ENCODE measurements at regions not wholly inside any gene's neighbourhood (a gene's known extent, or its start where the extent isn't known, plus 50 kb on each side); places are given as distances from the start of the nearest gene placed in this dataset.

- H4K20me1 ChIP-seq (ENCODE audit: insufficient read depth, low read length): no peaks in the 10 kb centered on the region
- no peaks in the 10 kb centered on the region for H3K79me2 ChIP-seq (ENCODE audit: low read length)
- H3K9me3 ChIP-seq (ENCODE audit: insufficient read depth, low read length): no peaks in the 10 kb centered on the region
- no peak overlapping the region for H3K4me2 ChIP-seq (ENCODE audit: low read length)
- H3K9ac ChIP-seq (ENCODE audit: low read length): no peak overlapping the region
- no peaks in the 10 kb centered on the region for H3K4me1 ChIP-seq (ENCODE audit: low read length)
- H3K4me3 ChIP-seq (ENCODE audit: low read length): no peak overlapping the region
- no peak overlapping the region for H3K27ac ChIP-seq (ENCODE audit: low read length)
- H2AFZ ChIP-seq (ENCODE audit: low read depth, low read length): no peak overlapping the region
- TF ChIP-seq CTCF (IDR thresholded peaks at IDR 0.05; ENCODE audit: low read depth, low read length): no peak
- TF ChIP-seq EZH2phosphoT487 (IDR thresholded peaks at IDR 0.05; ENCODE audit: low read depth): no peak
- H3K27me3 ChIP-seq (ENCODE audit: low read depth, low read length): peaks cover 14% of the 10 kb centered on the region
- H3K36me3 ChIP-seq (replicated peaks; ENCODE audit: low read depth, low read length): no peaks in the 10 kb centered on the region
Observed at GRCh38 chr2:63668000-63668399, 79.2 kb downstream of the MDH1 start.

GRCh38 chr2:63668466-63668865 is 79.7 kb downstream of the MDH1 start:
- H3K27me3 ChIP-seq (ENCODE audit: low read depth, low read length): peaks cover 14% of the 10 kb centered on the region
- H3K4me3 ChIP-seq (ENCODE audit: low read length): no peak overlapping the region
- H2AFZ ChIP-seq (ENCODE audit: low read depth, low read length): no peak overlapping the region
- H3K4me2 ChIP-seq (ENCODE audit: low read length): no peak overlapping the region
- no peaks in the 10 kb centered on the region for H3K36me3 ChIP-seq (replicated peaks; ENCODE audit: low read depth, low read length)
- no peak overlapping the region for H3K27ac ChIP-seq (ENCODE audit: low read length)
- H3K9ac ChIP-seq (ENCODE audit: low read length): no peak overlapping the region
- H3K4me1 ChIP-seq (ENCODE audit: low read length): no peaks in the 10 kb centered on the region
- no peaks in the 10 kb centered on the region for H4K20me1 ChIP-seq (ENCODE audit: insufficient read depth, low read length)
- TF ChIP-seq EZH2phosphoT487 (IDR thresholded peaks at IDR 0.05; ENCODE audit: low read depth) (no peak), CTCF (IDR thresholded peaks at IDR 0.05; ENCODE audit: low read depth, low read length) (no peak)
- no peaks in the 10 kb centered on the region for H3K79me2 ChIP-seq (ENCODE audit: low read length)
- H3K9me3 ChIP-seq (ENCODE audit: insufficient read depth, low read length): no peaks in the 10 kb centered on the region

- no peaks in the 10 kb centered on the region for H3K36me3 ChIP-seq (replicated peaks; ENCODE audit: low read depth, low read length)
- no peaks in the 10 kb centered on the region for H3K79me2 ChIP-seq (ENCODE audit: low read length)
- H3K4me1 ChIP-seq (ENCODE audit: low read length): no peaks in the 10 kb centered on the region
- H3K9me3 ChIP-seq (ENCODE audit: insufficient read depth, low read length): no peaks in the 10 kb centered on the region
- H3K9ac ChIP-seq (ENCODE audit: low read length): no peak overlapping the region
- H3K27me3 ChIP-seq (ENCODE audit: low read depth, low read length): peaks cover 12% of the 10 kb centered on the region
- no peak overlapping the region for H3K27ac ChIP-seq (ENCODE audit: low read length)
- H3K4me3 ChIP-seq (ENCODE audit: low read length): no peak overlapping the region
- no peaks in the 10 kb centered on the region for H4K20me1 ChIP-seq (ENCODE audit: insufficient read depth, low read length)
- TF ChIP-seq EZH2phosphoT487 (IDR thresholded peaks at IDR 0.05; ENCODE audit: low read depth) (no peak), CTCF (IDR thresholded peaks at IDR 0.05; ENCODE audit: low read depth, low read length) (no peak)
- H2AFZ ChIP-seq (ENCODE audit: low read depth, low read length): no peak overlapping the region
- H3K4me2 ChIP-seq (ENCODE audit: low read length): no peak overlapping the region
Observed at GRCh38 chr2:63669596-63669995, 80.8 kb downstream of the MDH1 start.

GRCh38 chr2:63673865-63674533 is 85.2 kb downstream of the MDH1 start:
- Histone ChIP-seq H3K4me2 (ENCODE audit: low read length) (no peak overlapping the region), H3K4me3 (ENCODE audit: low read length) (no peak overlapping the region), H3K9ac (ENCODE audit: low read length) (no peak overlapping the region), H3K27me3 (ENCODE audit: low read depth, low read length) (peaks cover 7% of the 10 kb centered on the region), H3K36me3 (replicated peaks; ENCODE audit: low read depth, low read length) (no peaks in the 10 kb centered on the region), H3K9me3 (ENCODE audit: insufficient read depth, low read length) (no peaks in the 10 kb centered on the region), H3K4me1 (ENCODE audit: low read length) (peaks cover 9% of the 10 kb centered on the region), H3K79me2 (ENCODE audit: low read length) (no peaks in the 10 kb centered on the region), H3K27ac (ENCODE audit: low read length) (no peak overlapping the region), H2AFZ (ENCODE audit: low read depth, low read length) (no peak overlapping the region), H4K20me1 (ENCODE audit: insufficient read depth, low read length) (no peaks in the 10 kb centered on the region)
- TF ChIP-seq EZH2phosphoT487 (IDR thresholded peaks at IDR 0.05; ENCODE audit: low read depth): no peak
- no peak for TF ChIP-seq CTCF (IDR thresholded peaks at IDR 0.05; ENCODE audit: low read depth, low read length)

Measured in OCI-LY3 (cell line).